ENCODE measurements at regions not wholly inside any gene's neighbourhood (a gene's known extent, or its start where the extent isn't known, plus 50 kb on each side); places are given as distances from the start of the nearest gene placed in this dataset.
A peak's percentile ranks its signal among the peaks of the same experiment; 100 is the strongest.

DNA sequence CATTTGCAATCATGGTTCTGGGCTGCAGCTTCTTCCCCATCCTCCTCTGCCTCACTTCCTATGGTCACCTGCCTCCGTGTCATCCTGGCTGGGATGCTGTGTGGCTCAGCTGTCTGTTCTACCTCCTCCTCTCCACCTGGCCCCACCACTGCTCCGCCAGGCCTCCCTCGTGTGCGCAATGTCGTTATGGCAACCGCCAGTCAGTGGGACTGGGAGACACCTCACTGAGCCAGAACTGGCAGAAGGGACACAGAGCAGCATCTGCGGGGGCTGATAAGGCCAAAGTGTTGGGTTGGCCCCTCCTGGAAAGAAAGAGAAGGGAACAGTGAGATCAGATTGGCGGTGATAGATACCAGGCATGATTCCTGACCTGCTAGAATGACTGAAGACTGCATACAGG lies 527.5 kb downstream of the INHBA start:
- no peak for DNase-seq (ENCODE audit: low spot score)

DNA sequence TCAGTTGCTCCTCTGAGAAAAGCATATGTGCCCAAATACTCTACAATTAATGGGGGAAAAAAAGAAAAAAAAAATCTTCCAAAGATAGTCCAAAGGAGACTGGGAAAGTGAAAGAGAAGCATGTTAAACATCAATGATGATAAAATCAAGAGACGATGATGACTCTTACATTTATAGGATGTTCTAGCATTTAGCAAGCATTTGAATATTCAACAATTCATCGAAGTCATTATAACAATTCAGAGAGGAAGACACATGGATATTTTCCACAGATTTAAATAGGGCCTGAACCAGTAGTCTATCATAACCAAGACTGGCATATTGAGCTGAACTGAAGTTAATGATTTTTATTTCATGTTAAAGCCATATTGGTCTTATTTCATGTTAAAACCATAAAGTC lies 528.4 kb downstream of the INHBA start:
- no peak for DNase-seq (ENCODE audit: low spot score)

DNA sequence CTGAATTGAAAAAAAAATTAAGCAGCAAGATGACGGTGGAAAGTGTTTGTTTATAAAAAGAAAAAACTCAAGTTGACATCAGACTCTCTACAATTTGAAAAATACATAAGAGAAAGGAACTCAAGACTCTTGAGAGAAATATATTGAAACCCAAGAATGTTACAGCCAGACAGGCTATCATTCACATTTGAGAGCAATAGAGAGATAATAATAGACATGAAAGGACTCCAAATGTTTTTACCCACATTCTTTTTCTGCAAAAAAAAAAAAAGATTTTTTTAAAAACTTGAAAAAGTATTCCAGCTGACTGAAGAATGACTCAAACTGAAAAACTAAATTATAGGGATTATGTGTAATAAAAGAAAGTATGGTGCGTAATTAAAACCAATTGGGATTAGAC lies 532.4 kb downstream of the INHBA start:
- no peak for DNase-seq (ENCODE audit: low spot score)

DNA sequence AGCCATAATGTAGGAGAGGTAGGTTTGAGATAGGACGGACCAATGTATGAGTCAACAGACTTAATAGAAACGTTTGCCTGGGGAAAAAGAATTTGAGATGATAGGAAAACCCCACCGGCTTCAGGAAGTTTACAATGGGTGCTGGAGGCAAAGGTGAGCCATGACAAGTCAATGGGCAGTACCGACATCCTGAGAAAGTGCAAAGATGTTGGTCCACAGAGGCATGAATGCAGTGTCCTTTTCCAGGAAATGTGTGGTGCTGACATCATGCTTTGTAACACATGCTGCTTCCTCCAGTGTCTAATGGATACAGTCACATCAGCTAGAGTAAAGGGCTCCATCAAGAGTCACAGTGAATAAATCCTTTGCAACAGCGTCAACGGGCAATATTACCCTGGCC lies 533.6 kb downstream of the INHBA start:
- no peak for DNase-seq (ENCODE audit: low spot score)

DNA sequence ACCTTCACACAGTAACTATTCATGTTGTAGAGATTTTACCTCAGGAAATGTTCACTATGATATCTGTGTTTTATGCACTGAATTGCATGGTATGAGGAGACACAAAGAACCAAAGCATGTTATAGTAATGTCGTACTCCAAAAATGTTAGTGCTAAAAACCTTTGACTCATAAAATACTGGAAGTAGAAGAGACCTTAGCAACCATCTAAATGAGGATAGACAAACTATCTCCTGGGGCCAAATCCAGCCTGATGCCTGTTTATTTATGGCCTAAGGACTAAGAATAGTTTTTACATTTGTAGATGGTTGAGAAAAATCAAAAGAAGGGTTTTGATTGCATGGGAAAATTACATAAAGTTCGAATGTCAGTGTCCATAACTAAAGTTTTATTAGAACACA lies 535.1 kb downstream of the INHBA start:
- no peak for DNase-seq (ENCODE audit: low spot score)

DNA sequence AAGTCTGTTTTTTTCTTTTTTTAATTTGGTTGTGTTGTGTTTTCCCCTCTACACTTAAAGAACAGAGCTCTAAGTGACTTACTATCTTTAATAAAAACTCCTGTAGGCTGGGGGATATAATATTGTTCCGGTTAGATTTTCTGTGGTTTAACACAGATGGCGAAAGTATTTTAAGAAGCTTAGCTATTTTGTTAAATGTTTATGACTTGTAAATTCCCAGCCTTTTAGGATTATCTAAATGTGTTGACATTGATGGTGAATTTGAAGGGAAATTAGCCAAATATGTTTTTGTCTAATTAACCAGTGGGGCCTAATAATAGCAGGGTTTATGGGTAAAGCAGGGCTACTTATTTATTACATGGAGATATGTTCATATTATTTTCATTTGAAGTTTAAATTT lies 538.5 kb downstream of the INHBA start:
- no peak for DNase-seq (ENCODE audit: low spot score)

DNA sequence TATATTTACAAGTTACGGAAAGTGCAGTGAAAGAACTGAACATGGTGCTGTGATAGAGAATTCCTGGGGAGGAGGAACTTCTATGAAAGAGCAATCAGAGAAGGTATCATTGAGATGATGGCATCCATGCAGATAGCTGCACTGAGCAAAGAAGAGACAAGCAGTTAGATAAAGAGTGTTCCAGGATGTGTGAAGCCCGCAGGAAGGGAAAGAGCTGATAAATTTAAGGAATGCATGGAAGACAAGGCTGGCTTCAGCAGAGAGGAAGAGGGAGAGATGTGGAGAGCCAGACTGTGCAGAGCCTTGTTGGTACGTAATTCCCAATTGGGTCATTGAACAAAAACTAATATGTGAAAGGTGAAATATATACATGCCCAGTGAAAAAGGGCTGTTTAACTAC lies 538.9 kb downstream of the INHBA start:
- DNase-seq (ENCODE audit: low spot score), result no peak

DNA sequence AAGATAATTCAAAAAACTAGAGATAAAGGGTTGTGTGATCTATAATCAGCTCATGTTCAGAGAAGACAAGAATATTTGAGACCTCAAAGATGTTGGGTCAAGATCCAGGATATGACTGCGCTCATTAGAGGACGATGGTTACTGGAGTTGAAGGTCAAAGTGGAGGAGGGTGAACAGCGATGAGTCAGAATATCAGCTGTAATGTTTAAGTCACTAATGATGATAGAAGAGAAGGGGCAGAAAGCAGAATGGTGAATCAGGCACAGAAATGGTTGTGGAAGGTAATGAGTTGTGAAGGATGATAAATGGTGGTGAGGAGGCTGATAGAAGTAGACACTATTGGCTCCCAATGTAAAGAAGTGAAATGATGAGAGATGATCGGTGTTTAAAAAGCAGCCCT lies 540.3 kb downstream of the INHBA start:
- DNase-seq (ENCODE audit: low spot score), result no peak

DNA sequence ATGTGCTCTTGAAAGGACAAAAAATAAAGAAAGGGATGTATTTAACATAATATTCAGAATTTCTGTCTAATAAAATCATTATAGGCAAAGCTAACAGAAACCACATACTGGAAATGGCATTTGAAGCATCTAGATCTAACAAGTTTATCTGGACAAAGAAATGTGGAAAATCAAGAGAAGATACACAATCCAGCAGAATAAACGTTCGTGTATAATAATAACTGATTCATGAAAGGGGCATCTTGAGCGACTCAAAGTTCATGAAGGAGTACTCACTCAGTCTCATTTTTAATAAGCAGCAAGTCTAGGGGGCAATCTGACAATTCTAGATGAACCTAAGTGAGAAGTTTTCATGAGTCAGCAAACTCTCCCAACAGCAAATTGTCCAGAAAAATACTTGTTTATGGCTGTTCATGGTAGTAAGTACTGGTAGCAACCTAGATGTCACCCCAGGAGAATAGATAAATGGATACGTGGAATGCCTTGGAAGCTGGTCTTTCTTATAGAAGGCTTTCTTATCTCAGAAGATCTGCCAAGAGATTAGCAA lies 541.8 kb downstream of the INHBA start:
- no peak for DNase-seq (ENCODE audit: low spot score)

DNA sequence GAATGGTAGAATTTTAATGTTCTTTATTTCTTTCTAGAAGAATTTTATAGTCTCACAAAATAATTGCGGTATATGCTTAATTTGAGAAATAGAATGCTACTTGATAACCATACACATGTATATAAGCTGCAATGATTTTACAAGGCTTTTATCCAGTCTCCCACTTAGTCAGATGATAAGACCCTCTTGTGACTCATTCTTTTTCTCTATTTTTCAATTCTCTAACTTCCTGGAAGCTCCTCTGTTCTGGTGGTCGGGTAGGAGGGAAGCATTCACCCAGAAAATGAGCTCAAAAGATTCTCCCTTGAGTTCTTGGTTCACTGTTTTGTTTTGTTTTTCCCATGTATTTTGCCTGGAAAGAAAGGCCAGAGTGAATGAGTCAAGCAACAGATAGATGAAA lies 546.6 kb downstream of the INHBA start:
- DNase-seq (ENCODE audit: low spot score), result no peak

DNA sequence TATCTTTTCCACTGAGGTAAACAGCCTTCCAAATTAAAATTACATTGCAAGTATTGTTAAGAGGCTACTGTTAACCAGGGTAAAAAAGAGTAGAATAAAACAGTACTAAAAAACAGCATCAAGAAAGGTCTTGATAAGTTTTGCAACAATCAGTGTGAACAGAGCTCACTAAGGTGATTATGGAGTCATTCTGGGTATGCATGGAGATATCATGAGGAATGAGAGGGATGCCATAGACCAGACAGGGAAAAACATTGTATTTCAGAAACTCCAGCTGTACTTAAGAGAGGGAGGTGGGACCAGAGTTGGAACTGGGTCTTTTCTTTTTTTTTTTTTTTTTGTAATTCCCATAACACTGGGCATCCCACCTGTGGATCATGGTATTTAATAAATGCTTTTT lies 549.6 kb downstream of the INHBA start:
- DNase-seq (ENCODE audit: low spot score), result no peak

DNA sequence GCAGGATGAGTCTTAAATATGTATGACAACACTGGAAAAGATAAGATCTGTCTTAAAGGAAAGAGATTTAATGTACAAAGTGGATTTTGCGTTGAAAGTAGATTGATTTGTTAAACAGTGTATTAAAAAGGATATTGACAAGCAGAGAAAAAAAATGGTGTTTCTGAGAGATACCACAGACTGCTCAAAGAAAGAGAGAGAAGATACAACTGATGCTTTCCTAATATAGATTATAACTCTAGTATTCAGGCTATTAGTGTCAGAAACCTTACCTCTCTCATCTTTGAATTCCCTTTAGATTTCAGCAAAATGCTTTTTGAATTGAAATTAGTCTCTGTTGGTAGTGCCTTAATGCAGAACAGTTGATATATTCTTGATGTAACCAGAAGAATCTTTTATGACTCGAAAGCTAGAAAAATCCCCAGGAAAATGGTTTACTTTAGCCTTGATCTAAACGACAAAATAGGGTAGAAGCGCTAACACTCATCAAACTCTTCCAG lies 550.7 kb downstream of the INHBA start:
- no peak for DNase-seq (ENCODE audit: low spot score)

DNA sequence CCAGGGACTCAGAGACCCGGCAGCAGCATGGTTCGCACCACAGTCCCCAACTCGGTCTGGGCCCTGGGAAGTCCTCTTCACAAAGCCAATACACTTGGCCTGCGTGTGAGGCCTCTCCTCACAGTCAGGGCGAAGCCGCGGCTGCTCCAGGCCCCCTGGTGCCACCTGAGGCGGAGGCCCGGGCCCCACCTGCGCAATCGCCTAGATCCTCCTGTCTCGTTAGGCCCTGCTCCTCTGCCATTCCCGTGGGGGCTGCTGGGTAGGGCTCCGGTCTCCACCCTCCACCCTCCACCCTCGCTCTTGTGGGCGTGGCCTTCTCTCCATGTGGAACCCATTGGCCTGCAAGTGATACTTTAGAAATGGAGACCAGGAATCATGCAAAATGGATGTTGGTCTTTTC lies 553.3 kb downstream of the INHBA start:
- DNase-seq (ENCODE audit: low spot score), result no peak

DNA sequence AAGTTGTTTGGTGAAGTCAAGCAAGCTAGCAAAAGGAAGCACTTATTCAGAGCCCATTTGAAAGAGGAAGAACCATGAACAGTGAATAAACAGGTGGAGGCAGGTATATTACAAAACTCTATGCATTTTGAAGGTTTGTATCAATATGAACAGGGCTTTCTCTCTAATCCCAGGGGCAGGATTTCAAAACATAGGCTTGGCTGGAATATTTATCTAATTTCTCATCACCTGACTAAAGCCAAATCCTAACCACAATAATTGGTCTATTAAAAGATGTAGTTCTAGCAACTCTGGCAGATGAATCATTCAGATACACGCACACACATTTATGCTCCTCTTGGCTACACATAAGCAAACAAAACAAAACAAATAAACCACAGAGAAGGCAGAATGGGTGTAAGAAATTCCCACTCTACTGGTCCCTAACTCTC lies 554.4 kb downstream of the INHBA start:
- no peak for DNase-seq (ENCODE audit: low spot score)

DNA sequence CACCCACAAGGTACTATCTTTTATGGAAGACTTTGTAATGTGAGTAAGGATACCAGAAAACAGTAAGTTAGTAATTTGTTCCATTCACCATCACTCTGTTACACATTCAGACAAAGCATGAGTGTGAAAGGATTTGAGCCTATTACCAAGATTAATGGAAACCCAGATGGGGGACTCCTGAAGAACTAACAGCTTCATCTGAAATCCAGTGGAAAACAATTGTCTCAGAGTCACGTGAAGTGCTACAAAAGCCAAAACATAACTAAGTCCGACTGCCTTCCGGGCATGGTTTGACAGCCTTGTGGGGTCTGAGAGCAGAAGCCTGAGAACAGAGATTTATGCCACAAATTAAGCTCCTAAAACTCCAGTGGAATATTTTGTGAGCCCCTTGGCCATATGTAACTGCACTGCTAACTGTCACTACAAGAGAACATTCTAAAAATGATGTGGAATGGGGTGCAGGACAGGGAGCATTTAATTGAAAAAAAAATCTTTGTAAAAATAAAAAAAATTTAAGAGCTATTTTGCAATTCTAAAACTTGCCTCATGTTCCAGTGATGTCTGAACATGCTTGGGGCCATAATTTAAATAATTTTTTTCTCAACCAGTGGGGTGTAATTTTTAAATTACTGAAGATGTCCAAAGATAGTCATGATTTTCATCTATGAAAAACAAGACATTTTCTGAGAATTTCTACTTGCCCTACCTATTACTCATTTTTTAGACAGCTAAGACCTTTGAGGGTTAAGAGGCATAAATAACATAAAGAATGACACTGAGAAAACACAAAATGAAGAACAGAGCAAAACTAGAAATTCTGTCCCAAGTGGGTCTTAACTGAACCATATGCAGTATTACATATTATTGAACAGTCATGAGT lies 555.0 kb downstream of the INHBA start:
- no peak for DNase-seq (ENCODE audit: low spot score)

DNA sequence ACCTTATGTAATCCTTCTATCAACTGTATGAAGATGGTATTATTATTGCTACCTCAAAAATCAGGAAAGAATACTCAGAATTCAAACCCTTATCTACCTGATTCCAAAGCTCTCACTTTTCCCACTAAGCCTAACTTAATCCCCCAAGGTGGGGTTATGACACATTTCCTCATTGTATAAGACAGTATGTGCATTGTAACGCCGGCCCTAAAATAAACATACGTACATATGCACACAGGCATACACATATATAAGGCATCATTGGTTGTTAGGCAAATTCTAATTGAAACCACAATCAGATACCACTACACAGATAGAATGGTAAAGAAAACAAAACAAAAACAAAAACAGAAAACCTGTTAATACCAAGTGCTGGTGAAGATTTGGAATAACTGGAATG lies 556.5 kb downstream of the INHBA start:
- no peak for DNase-seq (ENCODE audit: low spot score)

DNA sequence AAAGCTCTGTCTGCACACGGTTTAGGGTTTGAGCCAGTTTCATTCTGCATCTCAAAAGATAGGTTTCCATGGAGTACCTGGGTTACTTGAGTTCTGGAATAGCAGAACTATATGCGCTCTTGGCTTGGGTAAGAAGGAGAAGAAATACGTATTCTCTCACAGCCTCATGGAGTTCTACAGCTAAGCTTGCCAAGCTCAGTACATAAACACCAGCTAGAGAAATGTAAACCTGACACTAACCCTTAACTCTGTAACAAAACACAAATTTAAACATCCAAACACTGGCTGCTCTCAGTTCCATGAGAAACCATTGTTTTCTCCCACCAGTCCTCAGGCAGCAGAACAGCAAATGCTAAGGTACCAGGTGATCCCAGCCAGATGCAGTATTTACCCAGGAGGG lies 557.2 kb downstream of the INHBA start:
- no peak for DNase-seq (ENCODE audit: low spot score)

DNA sequence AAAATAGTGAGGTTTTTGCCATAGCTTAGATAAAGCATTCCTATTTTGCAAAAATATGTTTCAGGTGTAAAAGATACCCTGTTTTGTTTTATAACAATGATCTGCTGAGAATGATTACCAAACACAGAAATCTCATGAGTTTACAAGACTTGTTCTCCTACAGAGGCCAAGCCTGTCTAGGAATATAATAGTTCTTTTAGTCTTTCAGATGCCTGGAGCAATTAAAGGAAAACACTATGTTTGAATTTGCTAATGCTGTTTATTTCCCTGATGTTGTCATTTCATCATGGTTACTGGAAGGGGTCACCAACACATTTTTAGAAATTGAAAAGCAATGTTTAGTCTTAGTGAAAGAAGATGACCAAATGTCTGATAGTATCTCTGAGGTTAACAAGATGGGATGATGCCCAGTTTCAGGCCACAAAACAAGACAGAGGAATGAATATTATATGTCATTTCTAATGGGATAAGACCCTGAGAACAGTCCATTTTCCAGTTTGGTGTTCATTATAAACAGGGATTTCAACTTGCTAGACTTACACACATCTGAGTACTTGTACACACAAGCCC lies 559.9 kb downstream of the INHBA start:
- no peak for DNase-seq (ENCODE audit: low spot score)

DNA sequence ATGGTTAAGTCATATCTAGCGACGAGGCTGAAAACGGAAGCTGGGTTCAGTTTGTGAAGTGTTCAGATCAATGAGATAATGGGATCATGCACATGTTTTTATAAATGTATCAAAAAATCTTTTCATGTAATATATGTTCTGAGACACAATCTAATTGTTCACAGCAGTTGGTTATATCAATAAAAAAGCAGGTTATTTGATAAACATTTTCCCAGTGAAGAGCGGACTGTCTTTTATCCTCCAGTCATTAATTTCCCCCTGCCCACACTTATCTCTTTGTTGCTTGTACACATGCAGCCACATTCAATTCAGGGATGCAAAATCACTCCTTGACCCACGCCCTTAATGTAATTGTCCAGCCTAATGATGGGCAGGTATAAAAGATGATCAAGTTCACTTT lies 563.1 kb downstream of the INHBA start:
- no peak for DNase-seq (ENCODE audit: low spot score)

DNA sequence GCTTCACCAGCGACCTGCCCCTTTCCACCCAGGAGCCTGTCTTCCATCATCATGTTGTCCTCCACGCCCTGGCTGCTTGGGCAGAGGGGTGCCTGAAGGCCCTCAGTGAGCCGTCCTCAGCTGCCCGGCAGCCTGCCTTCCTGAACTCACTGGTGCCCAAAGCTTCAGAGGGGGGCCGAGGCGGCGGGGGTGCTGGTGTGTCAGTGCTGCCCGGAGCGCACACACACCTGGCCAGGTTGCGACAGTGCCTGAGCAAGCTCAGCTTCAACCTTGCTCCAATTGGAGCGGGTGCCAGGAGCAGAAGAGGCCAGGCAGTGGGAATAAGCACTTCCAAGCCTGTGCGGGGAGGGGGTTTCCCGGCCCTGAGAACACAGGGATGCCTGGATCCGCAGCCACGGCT lies 566.3 kb downstream of the INHBA start:
- no peak for DNase-seq (ENCODE audit: low spot score)

DNA sequence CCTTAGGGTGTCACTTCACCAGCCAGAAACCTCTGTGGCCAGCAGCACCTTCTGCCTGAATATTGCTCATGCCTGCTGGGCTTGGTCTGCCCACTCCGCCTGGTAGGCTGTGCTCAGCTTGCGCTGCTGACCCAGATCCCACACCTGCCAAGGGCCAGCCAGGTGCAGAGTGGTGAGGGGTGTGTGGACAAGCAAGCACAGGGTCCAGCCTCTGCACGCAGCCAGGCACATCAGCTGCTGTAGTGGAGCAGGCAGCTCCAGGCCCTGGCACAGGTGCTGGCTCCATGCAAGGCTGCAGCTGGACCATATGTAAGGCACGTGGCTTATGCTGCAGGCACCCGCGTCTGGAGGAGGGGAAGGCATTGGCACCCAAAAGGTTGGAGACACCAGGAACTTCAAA lies 567.4 kb downstream of the INHBA start:
- no peak for DNase-seq (ENCODE audit: low spot score)

DNA sequence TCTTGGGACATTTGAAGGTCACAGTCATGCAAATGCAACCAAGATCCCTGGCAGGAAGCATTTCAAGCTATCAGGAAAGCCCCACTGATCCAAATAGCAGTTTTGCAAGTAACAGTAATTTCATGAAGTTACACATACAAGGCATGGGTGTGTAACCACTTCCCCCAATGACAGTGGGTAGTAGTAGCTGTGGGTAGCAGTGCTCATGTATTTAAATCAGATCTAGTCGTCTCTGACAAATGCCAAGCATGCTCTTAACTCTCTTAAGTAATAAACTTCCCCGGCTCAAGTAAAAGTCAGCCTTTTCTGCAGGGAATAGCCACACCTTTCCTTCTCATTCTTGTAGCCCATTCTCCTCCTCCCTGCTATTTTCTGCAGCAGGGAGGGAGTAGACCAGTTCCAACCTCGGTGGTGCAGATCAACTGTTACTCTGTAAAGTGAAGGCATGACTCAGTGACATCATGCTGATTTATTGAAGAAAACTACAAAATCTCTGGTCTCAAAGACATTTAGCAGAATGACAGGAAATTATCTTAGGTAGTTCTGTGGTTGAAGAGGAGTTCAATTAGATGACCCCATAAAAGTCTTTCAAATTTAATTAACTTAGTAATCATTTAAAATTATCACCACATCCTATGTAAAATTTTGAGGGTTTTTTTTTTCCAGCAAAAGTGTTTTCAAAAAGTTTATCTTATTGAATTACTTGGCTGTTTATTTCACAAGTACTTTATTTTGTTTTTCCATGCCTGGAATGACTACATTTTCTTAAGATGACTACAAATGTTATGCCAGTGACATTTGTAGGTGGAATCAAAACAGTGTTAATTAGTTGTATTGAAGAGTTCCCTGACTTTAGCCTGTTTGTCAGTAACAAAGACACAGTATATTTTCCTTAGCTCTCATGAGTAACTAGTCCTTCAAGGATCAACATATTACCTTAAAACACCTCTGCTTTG lies 568.3 kb downstream of the INHBA start:
- DNase-seq (ENCODE audit: low spot score), result peak; percentile 24
